ENCODE measurements at regions not wholly inside any gene's neighbourhood (a gene's known extent, or its start where the extent isn't known, plus 50 kb on each side); places are given as distances from the start of the nearest gene placed in this dataset.
A peak's percentile ranks its signal among the peaks of the same experiment; 100 is the strongest.

- no peak overlapping the region for H3K27ac ChIP-seq
- TF ChIP-seq POLR2A (IDR thresholded peaks at IDR 0.05), result no peak
- TF ChIP-seq, protein P1, sequence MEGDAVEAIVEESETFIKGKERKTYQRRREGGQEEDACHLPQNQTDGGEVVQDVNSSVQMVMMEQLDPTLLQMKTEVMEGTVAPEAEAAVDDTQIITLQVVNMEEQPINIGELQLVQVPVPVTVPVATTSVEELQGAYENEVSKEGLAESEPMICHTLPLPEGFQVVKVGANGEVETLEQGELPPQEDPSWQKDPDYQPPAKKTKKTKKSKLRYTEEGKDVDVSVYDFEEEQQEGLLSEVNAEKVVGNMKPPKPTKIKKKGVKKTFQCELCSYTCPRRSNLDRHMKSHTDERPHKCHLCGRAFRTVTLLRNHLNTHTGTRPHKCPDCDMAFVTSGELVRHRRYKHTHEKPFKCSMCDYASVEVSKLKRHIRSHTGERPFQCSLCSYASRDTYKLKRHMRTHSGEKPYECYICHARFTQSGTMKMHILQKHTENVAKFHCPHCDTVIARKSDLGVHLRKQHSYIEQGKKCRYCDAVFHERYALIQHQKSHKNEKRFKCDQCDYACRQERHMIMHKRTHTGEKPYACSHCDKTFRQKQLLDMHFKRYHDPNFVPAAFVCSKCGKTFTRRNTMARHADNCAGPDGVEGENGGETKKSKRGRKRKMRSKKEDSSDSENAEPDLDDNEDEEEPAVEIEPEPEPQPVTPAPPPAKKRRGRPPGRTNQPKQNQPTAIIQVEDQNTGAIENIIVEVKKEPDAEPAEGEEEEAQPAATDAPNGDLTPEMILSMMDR (IDR thresholded peaks at IDR 0.05), result no peak
- no peaks in the 10 kb centered on the region for H3K36me3 ChIP-seq
- intact Hi-C loops (cut with DNase I), result no loop called here
- no peak overlapping the region for H3K4me3 ChIP-seq (replicated peaks in 1 of 3)
- H3K27me3 ChIP-seq, result no peaks in the 10 kb centered on the region
- 77 to 81% methylated on average over 7 of the region's 7 CpGs for WGBS, 2 donors
- no peaks in the 10 kb centered on the region for H3K9me3 ChIP-seq
- no peaks in the 10 kb centered on the region for H3K4me1 ChIP-seq
- DNase-seq, result no peak
Measured at GRCh38 chr5:120365656-120366446, 98.2 kb upstream of the PRR16 start.

DNA sequence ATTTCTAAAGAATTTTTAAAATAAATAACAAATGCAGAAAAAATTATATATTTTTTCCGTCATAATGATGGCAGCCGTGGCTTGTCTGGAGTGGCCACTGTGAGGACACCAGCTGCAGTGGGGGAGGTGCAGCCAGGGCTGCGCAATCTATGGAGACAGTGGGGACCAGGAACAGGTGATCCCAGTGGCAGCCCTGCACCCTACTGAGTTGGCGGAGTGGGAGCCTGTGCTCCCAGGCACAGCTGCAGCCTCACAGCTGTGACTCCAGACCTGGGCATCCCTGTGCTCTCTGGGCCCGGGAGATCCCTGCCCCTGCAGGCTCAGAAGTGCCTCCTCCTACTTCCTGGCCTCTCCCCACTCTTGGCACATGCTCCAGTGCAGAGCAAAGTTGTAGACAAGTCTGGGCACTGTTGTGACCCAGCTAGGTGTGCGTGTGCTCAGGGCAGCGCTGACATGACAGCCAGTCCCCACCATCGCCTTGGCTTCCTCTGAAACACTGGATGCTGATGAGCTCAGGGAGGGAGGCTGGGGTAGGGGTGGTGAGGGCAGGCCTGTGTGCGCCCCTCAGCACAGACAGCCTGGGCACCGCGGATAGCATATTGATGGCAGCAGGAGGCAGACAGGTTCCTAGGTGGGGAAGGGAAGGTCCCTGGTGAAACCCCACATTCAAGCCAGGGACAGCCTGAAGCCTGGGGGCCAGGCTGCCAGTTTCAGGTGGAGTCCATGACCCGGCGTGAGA lies 96.0 kb upstream of the PRR16 start:
- Histone ChIP-seq H3K36me3 (no peaks in the 10 kb centered on the region), H3K27ac (no peak overlapping the region), H3K4me1 (no peaks in the 10 kb centered on the region), H3K4me3 (replicated peaks in 1 of 3) (no peak overlapping the region), H3K27me3 (no peaks in the 10 kb centered on the region), H3K9me3 (no peaks in the 10 kb centered on the region)
- DNase-seq, result no peak
- WGBS, 2 donors, result 96 to 97% methylated on average over 9 to 10 of the region's 13 CpGs
- TF ChIP-seq POLR2A (IDR thresholded peaks at IDR 0.05), result no peak
- TF ChIP-seq, protein P1 (IDR thresholded peaks at IDR 0.05), result no peak
- intact Hi-C loops (cut with DNase I), result no loop called here

- TF ChIP-seq, protein P1 (IDR thresholded peaks at IDR 0.05), result no peak
- TF ChIP-seq POLR2A (IDR thresholded peaks at IDR 0.05), result no peak
- Histone ChIP-seq H3K4me1 (no peaks in the 10 kb centered on the region), H3K9me3 (no peaks in the 10 kb centered on the region), H3K27me3 (no peaks in the 10 kb centered on the region), H3K27ac (no peak overlapping the region), H3K4me3 (replicated peaks in 1 of 3) (no peak overlapping the region), H3K36me3 (no peaks in the 10 kb centered on the region)
- WGBS, 2 donors, result 68 to 75% methylated on average over 4 to 8 of the region's 8 CpGs
- peak; percentile 7 to 11 for DNase-seq
- intact Hi-C loops (cut with DNase I), result no loop called here
Measured at GRCh38 chr5:120368923-120369715, 95.0 kb upstream of the PRR16 start.

DNA sequence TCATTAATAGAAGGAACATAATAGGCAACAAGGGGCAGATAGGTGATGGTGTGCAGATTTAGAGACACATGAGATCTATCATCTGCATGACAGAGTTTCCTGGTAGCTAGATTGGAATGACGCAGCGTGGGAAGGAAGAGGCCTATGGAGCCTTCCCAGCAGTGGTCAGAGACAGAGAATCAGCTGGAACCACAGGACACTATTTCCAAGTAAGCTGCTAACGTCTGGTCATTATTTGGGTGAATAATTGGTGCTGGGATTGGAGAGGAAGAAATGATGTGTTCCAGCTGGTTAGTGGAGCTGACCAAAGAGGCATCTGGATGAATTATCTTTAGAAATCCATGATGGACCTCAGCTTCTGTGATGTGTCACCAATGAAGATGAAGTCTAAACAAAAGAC lies 91.2 kb upstream of the PRR16 start:
- Histone ChIP-seq H3K27me3 (no peaks in the 10 kb centered on the region), H3K36me3 (no peaks in the 10 kb centered on the region), H3K27ac (no peak overlapping the region), H3K9me3 (no peaks in the 10 kb centered on the region), H3K4me1 (no peaks in the 10 kb centered on the region), H3K4me3 (replicated peaks in 1 of 3) (no peak overlapping the region)
- DNase-seq, result no peak
- no peak for TF ChIP-seq POLR2A (IDR thresholded peaks at IDR 0.05)
- TF ChIP-seq, protein P1 (IDR thresholded peaks at IDR 0.05), result no peak
- WGBS, 2 donors, result 77 to 81% methylated on average over 3 of the region's 3 CpGs
- intact Hi-C loops (cut with DNase I), result no loop called here
